NCI-H2081 (cell line): ENCODE measurements at regions not wholly inside any gene's neighbourhood (a gene's known extent, or its start where the extent isn't known, plus 50 kb on each side); places are given as distances from the start of the nearest gene placed in this dataset.

Source experiments
- DNase-seq, 2 experiments: peaks; one replicate each; lab custom pipeline; 2025; lab: John Stamatoyannopoulos, UW

DNA sequence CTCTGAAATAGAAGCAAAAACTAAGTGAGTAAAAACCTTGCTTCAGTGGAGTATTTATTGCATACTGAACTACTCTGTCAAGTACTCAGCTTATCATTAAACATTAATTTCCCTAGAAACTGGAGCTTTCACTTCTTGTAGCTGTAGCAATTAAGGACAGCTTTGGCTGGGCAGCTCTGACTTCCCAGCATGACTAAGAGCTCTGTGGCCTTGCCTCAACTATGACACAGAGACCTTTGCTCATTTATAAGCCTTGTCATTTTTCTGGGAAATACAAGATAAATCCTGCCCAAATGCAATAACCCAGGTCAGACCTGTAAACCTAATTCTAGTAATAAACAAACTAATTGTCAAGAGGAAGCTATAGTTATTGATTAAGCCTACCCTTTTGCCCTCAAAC is 65.4 kb upstream of the STK32A start:
- no peak for DNase-seq

DNA sequence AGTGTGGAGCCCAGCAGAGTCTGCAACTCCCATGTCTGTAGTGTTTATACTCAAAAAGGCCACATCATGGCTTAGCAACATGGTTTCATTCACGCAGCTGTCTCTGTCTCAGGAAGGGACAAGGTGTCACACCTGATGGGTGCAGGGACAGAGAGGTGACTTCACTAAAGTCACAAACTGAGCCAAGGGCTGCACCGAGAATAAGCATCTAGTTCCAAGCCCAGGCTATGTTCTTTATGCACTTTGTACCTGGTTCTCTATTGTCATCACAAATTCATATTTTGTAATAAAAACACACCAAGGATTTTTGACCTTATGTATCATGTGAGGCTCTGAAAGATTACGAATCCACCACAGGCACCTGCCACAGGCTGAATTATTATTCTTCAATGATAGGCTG is 64.9 kb upstream of the STK32A start:
- DNase-seq, result no peak

DNA sequence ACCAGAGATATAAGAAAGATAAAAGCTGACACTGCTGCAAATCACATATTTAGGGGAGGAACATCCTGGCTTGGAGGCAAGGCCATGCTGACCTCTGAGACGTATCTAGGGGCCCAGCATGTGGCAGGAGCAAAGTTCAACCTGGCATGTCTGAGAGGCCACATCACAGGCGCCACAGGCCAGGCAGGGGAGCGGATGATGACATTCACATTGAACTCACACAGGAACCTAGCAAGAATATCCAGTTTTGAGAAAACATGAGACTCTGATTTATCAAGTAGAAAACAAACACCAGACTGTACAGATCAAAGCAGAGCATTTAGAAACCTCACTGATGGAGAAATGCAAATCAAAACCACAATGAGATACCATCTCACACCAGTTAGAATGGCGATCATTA is 64.2 kb upstream of the STK32A start:
- DNase-seq, result no peak

DNA sequence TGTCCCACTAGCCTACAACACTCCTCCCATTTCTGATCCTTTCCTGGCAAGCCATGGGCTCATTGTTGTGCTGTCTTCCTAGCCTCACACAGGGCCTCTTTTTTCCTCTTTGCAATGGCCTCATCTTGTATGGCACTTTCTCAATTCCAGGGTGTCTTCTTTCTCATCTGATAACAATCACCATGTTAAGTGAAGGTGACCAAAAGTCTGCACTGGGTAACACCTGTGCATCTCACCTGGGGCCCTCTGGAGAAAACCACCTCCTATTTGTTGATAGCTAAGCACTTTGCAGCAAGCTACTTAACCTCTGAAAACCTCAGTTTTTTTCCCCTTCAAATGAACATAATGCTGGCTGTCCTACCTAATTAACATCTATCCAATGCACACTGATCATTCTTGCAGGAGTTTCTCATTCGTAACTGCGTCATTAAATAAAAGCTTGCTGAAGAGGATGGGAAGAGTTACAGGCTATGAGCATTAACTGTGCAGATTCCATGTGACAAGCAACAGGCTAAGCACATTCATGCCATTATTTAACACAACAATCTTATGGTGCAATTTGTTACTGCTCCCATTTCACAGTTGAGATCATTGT is 60.1 kb upstream of the STK32A start:
- no peak for DNase-seq

DNA sequence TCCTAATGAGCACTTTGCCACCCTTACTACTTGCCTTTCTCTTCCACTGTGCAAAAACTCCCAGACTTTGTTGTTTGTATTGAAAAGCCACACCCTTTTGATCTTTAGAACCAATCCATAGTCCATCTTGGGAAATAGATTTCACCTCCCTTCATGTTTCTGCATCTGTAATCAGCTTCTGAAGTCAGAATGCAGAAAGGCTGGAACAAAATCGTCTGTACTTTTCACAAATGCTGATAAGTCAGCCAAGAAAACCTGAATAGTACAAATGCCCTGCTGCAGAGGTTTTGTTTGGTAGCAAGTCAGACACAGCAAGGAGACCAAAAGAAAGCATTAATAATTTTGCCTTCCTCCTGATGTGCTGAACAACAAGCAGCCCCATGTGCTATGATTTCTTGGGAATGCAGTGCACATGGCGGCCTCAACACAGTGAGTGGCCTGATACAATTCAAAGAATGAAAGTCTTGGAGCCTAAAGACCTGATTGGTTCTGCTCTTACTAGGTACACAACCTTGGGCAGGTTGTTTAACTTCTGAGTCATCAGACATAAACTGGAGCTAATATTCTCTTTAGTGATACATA is 59.2 kb upstream of the STK32A start:
- DNase-seq, result no peak

DNA sequence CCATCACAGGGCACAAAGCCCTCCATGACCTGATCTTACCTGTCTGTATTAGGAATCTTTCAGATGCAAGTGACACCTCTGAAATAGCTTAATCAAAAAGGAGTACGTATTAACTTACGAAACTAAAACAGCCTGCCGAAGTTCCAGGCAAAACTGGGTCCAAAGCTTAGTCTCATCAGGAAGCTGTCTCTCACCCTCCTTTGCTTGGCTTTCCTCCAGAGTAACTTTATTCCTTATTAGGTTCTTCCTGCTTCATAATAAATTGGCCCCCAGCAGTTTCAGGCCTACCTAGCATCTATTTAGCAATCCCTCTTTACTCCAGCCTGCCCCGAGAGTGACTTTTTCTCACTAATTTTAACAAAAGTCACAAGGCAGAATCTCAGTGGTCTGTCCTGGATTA is 58.4 kb upstream of the STK32A start:
- no peak for DNase-seq

DNA sequence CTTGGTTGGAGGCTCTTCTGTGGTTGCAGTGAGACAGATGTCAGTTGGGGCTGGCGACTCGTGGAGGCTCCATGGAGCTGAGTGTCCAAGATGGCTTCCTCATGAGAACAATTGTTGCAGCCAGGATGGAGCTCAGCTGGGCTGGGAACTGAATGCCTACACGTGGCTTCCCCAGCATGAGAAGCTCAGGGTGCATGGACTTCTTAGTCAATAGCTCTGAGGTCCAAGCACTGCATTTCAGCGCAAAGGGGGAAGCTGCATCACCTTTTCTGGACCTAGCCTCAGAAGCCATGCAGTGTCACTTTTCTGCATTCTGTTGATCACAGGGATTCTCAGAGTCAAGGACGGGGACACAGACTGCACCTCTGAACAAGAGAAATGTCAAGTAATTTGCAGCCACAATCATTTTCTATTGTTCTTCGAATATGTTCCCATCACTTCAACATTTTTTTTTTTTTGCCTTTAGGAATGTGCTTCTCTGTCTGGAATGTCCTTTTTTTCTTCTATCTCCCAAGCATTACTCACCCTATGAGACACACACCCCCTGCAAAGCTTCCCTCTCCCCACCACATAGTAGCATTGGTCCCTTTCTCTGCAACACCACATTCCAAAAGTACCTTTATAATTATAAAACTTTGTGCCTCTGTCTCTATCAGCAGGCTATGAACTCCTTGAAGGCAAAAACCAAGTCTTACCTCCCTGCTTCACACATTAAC is 57.5 kb upstream of the STK32A start:
- DNase-seq, result no peak

DNA sequence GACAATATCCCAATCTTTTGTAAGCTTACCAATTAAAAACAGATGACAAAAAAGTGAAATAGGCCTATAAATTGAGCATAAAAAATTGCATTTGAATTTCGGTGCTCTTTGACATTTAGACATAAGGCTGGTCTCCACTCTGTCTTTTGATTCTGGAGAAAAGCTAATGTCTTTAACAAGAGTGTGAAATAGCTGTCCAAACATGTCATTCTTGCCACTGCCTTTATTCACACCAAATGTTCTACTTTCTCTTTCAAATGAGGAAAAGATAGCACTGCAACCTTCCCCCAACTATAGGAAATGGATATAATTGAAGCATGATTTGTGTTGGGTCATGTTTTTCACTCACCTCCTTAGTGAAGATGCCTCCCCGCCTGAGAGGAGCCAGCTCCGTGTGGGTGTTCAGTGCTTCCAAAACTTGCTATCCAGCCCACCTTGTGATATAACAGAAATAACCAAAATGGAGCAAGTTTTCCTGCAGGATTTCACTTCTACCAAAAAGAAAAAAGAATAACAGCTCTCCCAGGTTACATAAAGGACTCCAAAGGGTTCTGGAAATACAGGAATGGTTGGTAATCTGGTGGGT is 55.2 kb upstream of the STK32A start:
- DNase-seq, result no peak

DNA sequence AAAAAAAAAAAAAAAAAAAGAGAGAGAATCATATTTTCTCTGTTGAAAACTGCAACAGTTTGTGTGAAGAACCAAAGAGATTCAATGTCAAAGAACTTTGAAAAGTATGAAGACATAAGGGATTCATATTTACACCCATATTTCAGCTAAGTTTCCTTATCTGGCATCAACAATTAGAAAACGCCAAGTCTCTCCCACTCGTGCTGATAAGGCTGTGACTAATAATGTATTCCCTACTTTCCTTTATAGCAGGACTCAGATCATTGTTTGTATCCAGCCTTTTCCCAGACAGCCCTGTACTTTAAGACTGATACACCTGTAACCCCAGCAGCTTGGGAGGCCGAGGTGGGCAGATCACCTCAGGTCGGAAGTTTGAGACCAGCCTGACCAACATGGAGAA is 54.1 kb upstream of the STK32A start:
- DNase-seq, result no peak
